PFSK-1 (cell line): ENCODE measurements at regions not wholly inside any gene's neighbourhood (a gene's known extent, or its start where the extent isn't known, plus 50 kb on each side); places are given as distances from the start of the nearest gene placed in this dataset.

Experiments
- POLR2AphosphoS5 ChIP-seq: IDR thresholded peaks from 2 replicates; pipeline ENCODE4 v1.6.1; 2012; ENCODE audit warnings: low read depth, mild to moderate bottlenecking, control low read depth, low read length, moderate library complexity
- TF ChIP-seq, protein P1 (sequence below), 2 experiments: IDR thresholded peaks; 2 replicates each; pipeline versions ENCODE4 v1.6.1 to v1.8.0; 2011 to 2012; ENCODE audit warnings: low read depth in 2 of 2, low read length in 2 of 2, control low read depth in 1 of 2, inconsistent platforms in 1 of 2, mild to moderate bottlenecking in 1 of 2, moderate library complexity in 1 of 2; ENCODE audit not compliant: insufficient read depth in 1 of 2

- no peak for TF ChIP-seq POLR2AphosphoS5
- TF ChIP-seq, protein P1, sequence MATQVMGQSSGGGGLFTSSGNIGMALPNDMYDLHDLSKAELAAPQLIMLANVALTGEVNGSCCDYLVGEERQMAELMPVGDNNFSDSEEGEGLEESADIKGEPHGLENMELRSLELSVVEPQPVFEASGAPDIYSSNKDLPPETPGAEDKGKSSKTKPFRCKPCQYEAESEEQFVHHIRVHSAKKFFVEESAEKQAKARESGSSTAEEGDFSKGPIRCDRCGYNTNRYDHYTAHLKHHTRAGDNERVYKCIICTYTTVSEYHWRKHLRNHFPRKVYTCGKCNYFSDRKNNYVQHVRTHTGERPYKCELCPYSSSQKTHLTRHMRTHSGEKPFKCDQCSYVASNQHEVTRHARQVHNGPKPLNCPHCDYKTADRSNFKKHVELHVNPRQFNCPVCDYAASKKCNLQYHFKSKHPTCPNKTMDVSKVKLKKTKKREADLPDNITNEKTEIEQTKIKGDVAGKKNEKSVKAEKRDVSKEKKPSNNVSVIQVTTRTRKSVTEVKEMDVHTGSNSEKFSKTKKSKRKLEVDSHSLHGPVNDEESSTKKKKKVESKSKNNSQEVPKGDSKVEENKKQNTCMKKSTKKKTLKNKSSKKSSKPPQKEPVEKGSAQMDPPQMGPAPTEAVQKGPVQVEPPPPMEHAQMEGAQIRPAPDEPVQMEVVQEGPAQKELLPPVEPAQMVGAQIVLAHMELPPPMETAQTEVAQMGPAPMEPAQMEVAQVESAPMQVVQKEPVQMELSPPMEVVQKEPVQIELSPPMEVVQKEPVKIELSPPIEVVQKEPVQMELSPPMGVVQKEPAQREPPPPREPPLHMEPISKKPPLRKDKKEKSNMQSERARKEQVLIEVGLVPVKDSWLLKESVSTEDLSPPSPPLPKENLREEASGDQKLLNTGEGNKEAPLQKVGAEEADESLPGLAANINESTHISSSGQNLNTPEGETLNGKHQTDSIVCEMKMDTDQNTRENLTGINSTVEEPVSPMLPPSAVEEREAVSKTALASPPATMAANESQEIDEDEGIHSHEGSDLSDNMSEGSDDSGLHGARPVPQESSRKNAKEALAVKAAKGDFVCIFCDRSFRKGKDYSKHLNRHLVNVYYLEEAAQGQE (IDR thresholded peaks at IDR 0.05; ENCODE audit: insufficient read depth in 1 of 2, low read depth in 2 of 2, low read length in 2 of 2) = no peak
Measured at GRCh38 chr14:27389402-27389801, 791.6 kb upstream of the NOVA1 start.
